SK-N-SH (cell line): ENCODE measurements at regions not wholly inside any gene's neighbourhood (a gene's known extent, or its start where the extent isn't known, plus 50 kb on each side); places are given as distances from the start of the nearest gene placed in this dataset.
A peak's percentile ranks its signal among the peaks of the same experiment; 100 is the strongest.

Experiments used
- CTCF ChIA-PET: fragments of 300-600, 350-600 bp; formaldehyde crosslinking; extraction: SDS; loops from one replicate; lab custom pipeline; 2021; lab: Yijun Ruan, JAX
- POLR2A ChIA-PET: fragments of 350-600 bp; sonication (Branson Sonifier 250); formaldehyde crosslinking; extraction: SDS; loops from one replicate; lab custom pipeline; 2020; ENCODE audit warnings: antibody characterized with exemption, inconsistent platforms; lab: Yijun Ruan, JAX
- DNase-seq: peaks from one replicate; pipeline ENCODE4 v3.0.0; 2012
- H2AFZ ChIP-seq: fragments of 200-600 bp; sonication (generic); 2 replicates; pipeline ENCODE4 v1.8.1; 2016; ENCODE audit warnings: antibody characterized with exemption, mild to moderate bottlenecking, low read depth
- H3F3A ChIP-seq: fragments of 200-600 bp; sonication (generic); replicated peaks from 2 replicates; pipeline ENCODE3; 2016; ENCODE audit warnings: antibody characterized with exemption, mild to moderate bottlenecking; ENCODE audit not compliant: insufficient read depth
- H3K27ac ChIP-seq, 2 experiments: fragments of 200-500 bp in 1 of 2; fragments of 200-600 bp in 1 of 2; sonication (Bioruptor generic) in 1 of 2; sonication (generic), shearing (Covaris generic) in 1 of 2; 2 replicates each; pipeline versions ENCODE4 v1.5.1 to v1.6.1; 2014 to 2016; ENCODE audit warnings: low read depth in 2 of 2, inconsistent platforms in 1 of 2, low read length in 1 of 2, mild to moderate bottlenecking in 1 of 2, mixed read lengths in 1 of 2
- H3K27me3 ChIP-seq: fragments of 200-600 bp; sonication (generic), shearing (Covaris generic); 2 replicates; pipeline ENCODE4 v1.6.1; 2016; ENCODE audit warnings: mixed run types; ENCODE audit not compliant: insufficient read depth
- H3K36me3 ChIP-seq, 2 experiments: fragments of 200-500 bp in 1 of 2; fragments of 200-600 bp in 1 of 2; sonication (Bioruptor generic) in 1 of 2; sonication (generic) in 1 of 2; replicated peaks in 1 of 2; 2 replicates each; pipeline versions ENCODE3 to v1.5.1; 2014 to 2016; ENCODE audit warnings: low read length in 1 of 2, mild to moderate bottlenecking in 1 of 2; ENCODE audit not compliant: insufficient read depth in 2 of 2, control insufficient read depth in 1 of 2
- H3K4me1 ChIP-seq, 2 experiments: fragments of 200-500 bp in 1 of 2; fragments of 200-600 bp in 1 of 2; sonication (Bioruptor generic) in 1 of 2; sonication (generic), shearing (Covaris generic) in 1 of 2; 2 replicates each; pipeline versions ENCODE4 v1.5.1 to v1.6.1; 2014 to 2016; ENCODE audit warnings: low read depth in 1 of 2, low read length in 1 of 2, mixed run types in 1 of 2; ENCODE audit not compliant: insufficient read depth in 2 of 2, control insufficient read depth in 1 of 2
- H3K4me2 ChIP-seq: fragments of 200-600 bp; sonication (generic), shearing (Covaris generic); 2 replicates; pipeline ENCODE4 v1.6.1; 2017; ENCODE audit warnings: mixed run types
- H3K4me3 ChIP-seq, 2 experiments: fragments of 200-500 bp in 1 of 2; fragments of 200-600 bp in 1 of 2; sonication (Bioruptor generic) in 1 of 2; sonication (generic), shearing (Covaris generic) in 1 of 2; 2 replicates each; pipeline versions ENCODE4 v1.5.1 to v1.8.1; 2014 to 2016; ENCODE audit warnings: low read depth in 2 of 2, inconsistent platforms in 1 of 2, low read length in 1 of 2, mild to moderate bottlenecking in 1 of 2, mixed read lengths in 1 of 2, moderate library complexity in 1 of 2
- H3K79me2 ChIP-seq: fragments of 200-600 bp; sonication (generic); 2 replicates; pipeline ENCODE4 v1.8.1; 2017; ENCODE audit warnings: mild to moderate bottlenecking; ENCODE audit not compliant: insufficient read depth
- H3K9ac ChIP-seq: fragments of 200-600 bp; sonication (generic); 2 replicates; pipeline ENCODE4 v1.6.1; 2017; ENCODE audit warnings: mixed run types
- H3K9me2 ChIP-seq: fragments of 200-600 bp; sonication (generic); 2 replicates; pipeline ENCODE4 v1.6.1; 2017; ENCODE audit warnings: mixed run types
- H3K9me3 ChIP-seq: fragments of 200-600 bp; sonication (generic); 2 replicates; pipeline ENCODE4 v1.6.1; 2017; ENCODE audit warnings: mixed run types, mild to moderate bottlenecking, moderate library complexity
- H4K20me1 ChIP-seq: fragments of 200-600 bp; sonication (generic); 2 replicates; pipeline ENCODE4 v1.6.1; 2017; ENCODE audit warnings: mild to moderate bottlenecking, mixed run types; ENCODE audit not compliant: insufficient read depth
- CTCF ChIP-seq: fragments of 200-600 bp; sonication (generic); IDR thresholded peaks from 2 replicates; pipeline ENCODE4 v1.6.1; 2017; ENCODE audit warnings: antibody characterized with exemption, mild to moderate bottlenecking, moderate library complexity
- ELF1 ChIP-seq: IDR thresholded peaks from 2 replicates; pipeline ENCODE4 v1.4.0; 2012
- EP300 ChIP-seq, 2 experiments: IDR thresholded peaks; 2 replicates each; pipeline versions ENCODE4 v1.4.0 to v1.6.1; 2012; ENCODE audit warnings: borderline replicate concordance in 1 of 2, low read depth in 1 of 2, low read length in 1 of 2
- FOSL2 ChIP-seq: IDR thresholded peaks from 2 replicates; pipeline ENCODE4 v1.4.0; 2012; ENCODE audit warnings: low read depth, mild to moderate bottlenecking, moderate library complexity, borderline replicate concordance
- FOXJ3 ChIP-seq: sonication (generic); formaldehyde crosslinking; IDR thresholded peaks from 2 replicates; pipeline ENCODE4 v1.5.1; 2020; ENCODE audit warnings: mild to moderate bottlenecking, missing genetic modification reagents
- FOXM1 ChIP-seq: IDR thresholded peaks from 2 replicates; pipeline ENCODE4 v1.4.0; 2012; ENCODE audit warnings: low read depth, mild to moderate bottlenecking
- GABPA ChIP-seq: IDR thresholded peaks from 2 replicates; pipeline ENCODE4 v1.4.0; 2012; ENCODE audit warnings: low read depth, mild to moderate bottlenecking
- GATA2 ChIP-seq: sonication (generic); formaldehyde crosslinking; IDR thresholded peaks from 2 replicates; pipeline ENCODE4 v1.5.0; 2020; ENCODE audit warnings: mild to moderate bottlenecking, missing genetic modification reagents
- JUND ChIP-seq: IDR thresholded peaks from 2 replicates; pipeline ENCODE4 v1.4.0; 2012
- NFIC ChIP-seq: IDR thresholded peaks from 2 replicates; pipeline ENCODE4 v1.4.0; 2012; ENCODE audit warnings: borderline replicate concordance
- POLR2AphosphoS5 ChIP-seq: IDR thresholded peaks from 2 replicates; pipeline ENCODE4 v1.6.1; 2012; ENCODE audit warnings: low read depth, low read length
- SIN3A ChIP-seq: IDR thresholded peaks from 2 replicates; pipeline ENCODE4 v1.6.1; 2012; ENCODE audit warnings: low read depth, mild to moderate bottlenecking, low read length, moderate library complexity, borderline replicate concordance
- SMC3 ChIP-seq: IDR thresholded peaks from 2 replicates; pipeline ENCODE4 v1.6.1; 2012; ENCODE audit warnings: low read depth, low read length, improper control_type of control experiment
- TCF12 ChIP-seq: IDR thresholded peaks from 2 replicates; pipeline ENCODE4 v1.4.0; 2012
- YY1 ChIP-seq: IDR thresholded peaks from 2 replicates; pipeline ENCODE4 v1.4.0; 2012; ENCODE audit warnings: low read depth, mild to moderate bottlenecking
- WGBS: methylation state at CpG from one replicate; pipeline ENCODE4 v1.1.6; 2017; ENCODE audit warnings: low lambda C conversion rate; 5-methylcytosine and 5-hydroxymethylcytosine counted together
- TF ChIP-seq, protein P1 (sequence below): IDR thresholded peaks from 2 replicates; pipeline ENCODE4 v1.6.1; 2012; ENCODE audit warnings: mild to moderate bottlenecking, low read depth, low read length, moderate library complexity

DNA sequence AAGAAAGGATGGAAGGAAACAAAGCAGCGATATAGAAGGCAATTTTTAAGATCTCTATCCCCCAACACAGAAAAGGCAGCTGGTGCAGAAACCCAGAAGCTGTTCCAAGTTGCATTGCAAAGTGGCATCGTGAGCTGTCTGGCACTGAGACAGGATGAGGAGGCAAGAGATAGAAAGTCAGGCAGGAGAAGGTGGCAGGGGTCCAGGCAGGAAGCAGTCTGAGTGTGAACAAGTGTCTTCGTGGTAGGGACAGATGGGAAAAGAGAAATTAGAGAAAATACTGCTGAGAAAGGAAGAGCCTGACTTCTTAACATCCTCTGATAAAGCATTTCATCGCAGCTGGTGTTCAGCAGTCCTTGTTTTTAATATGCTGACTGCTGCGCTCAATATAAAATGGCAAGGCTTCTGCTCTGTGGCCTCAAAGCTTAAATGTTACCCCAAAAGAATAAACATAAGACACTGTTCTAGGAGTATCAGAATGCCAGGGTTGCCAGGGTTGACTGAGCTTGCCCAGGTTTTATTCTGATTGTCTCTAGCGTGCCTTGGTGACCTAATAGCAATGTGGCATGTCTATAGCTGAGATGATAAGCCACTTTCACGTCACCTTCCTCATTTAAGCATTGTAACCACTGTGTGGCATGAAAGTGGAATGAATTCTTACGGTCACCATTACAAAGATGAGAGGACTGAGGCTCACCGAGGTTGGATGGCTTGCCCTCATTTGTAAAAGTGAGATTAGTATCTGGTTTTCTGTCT, 397.6 kb downstream of the NUAK1 start:
- no peak for DNase-seq
- no peaks in the 10 kb centered on the region for H3K79me2 ChIP-seq
- H2AFZ ChIP-seq = 0 out of 2 replicates have a peak overlapping the region, but pooled peaks have one; percentile 7
- ChIA-PET CTCF (interaction anchor here (1.3 kb wide), 1 partner anchor 35 kb away, joined by 4 read pairs; no protein-coding TSS in a partner anchor), POLR2A (no interaction called here)
- H3K9me2 ChIP-seq = no peaks in the 10 kb centered on the region
- H3K27me3 ChIP-seq = no peaks in the 10 kb centered on the region
- H3K27ac ChIP-seq = peak overlapping the region in 1 of 2 experiments; percentile 41; a peak in 1 of 4 replicates
- no peak overlapping the region for H3K9ac ChIP-seq
- peak overlapping the region; percentile 46; the same call in 1 of the 2 replicates for H3K4me2 ChIP-seq
- 63% methylated on average over 9 of the region's 9 CpGs for WGBS
- H3F3A ChIP-seq = no peaks in the 10 kb centered on the region
- H3K9me3 ChIP-seq = no peaks in the 10 kb centered on the region
- TF ChIP-seq FOXM1 (no peak), CTCF (no peak), ELF1 (no peak), FOXJ3 (CRISPR knock-in tag) (no peak), FOSL2 (no peak), POLR2AphosphoS5 (no peak), NFIC (peak; percentile 40), SMC3 (no peak)
- TF ChIP-seq, all 33 proteins: peak for 1
- no peaks in the 10 kb centered on the region for H3K36me3 ChIP-seq
- H4K20me1 ChIP-seq = no peaks in the 10 kb centered on the region
- peaks cover 5 to 13% of the 10 kb centered on the region in 2 experiments; a peak in 2 of 4 replicates for H3K4me1 ChIP-seq
- no peak overlapping the region for H3K4me3 ChIP-seq

- Histone ChIP-seq H3K4me3 (no peak overlapping the region), H3K27me3 (no peaks in the 10 kb centered on the region), H2AFZ (no peak overlapping the region; the same call in 1 of the 2 replicates), H3K79me2 (no peaks in the 10 kb centered on the region), H4K20me1 (no peaks in the 10 kb centered on the region), H3K4me1 (peaks cover 5 to 13% of the 10 kb centered on the region in 2 experiments; a peak in 2 of 4 replicates), H3F3A (no peaks in the 10 kb centered on the region), H3K9ac (no peak overlapping the region), H3K9me2 (no peaks in the 10 kb centered on the region), H3K36me3 (no peaks in the 10 kb centered on the region), H3K9me3 (no peaks in the 10 kb centered on the region), H3K27ac (peak overlapping the region in 1 of 2 experiments; percentile 41; a peak in 1 of 4 replicates), H3K4me2 (peak overlapping the region; percentile 46; the same call in 1 of the 2 replicates)
- CTCF ChIA-PET = no interaction called here
- POLR2A ChIA-PET = no interaction called here
- WGBS = 45% methylated on average over 9 of the region's 9 CpGs
- DNase-seq = no peak
- TF ChIP-seq GATA2 (no peak), NFIC (peak; percentile 25; the same call in 1 of the 2 replicates), SMC3 (no peak), TCF12 (peak; percentile 9; the same call in 1 of the 2 replicates), SIN3A (no peak), EP300 (IDR thresholded peaks at IDR 0.05; ENCODE audit: borderline replicate concordance in 1 of 2, low read depth in 1 of 2, low read length in 1 of 2) (0 out of 4 replicates have a peak, but pooled peaks of 1 of the 2 experiments have one; percentile 26), FOXJ3 (CRISPR knock-in tag) (no peak), FOSL2 (peak; percentile 34; the same call in 1 of the 2 replicates), GABPA (no peak), FOXM1 (no peak), YY1 (no peak), JUND (no peak)
- TF ChIP-seq, protein P1, sequence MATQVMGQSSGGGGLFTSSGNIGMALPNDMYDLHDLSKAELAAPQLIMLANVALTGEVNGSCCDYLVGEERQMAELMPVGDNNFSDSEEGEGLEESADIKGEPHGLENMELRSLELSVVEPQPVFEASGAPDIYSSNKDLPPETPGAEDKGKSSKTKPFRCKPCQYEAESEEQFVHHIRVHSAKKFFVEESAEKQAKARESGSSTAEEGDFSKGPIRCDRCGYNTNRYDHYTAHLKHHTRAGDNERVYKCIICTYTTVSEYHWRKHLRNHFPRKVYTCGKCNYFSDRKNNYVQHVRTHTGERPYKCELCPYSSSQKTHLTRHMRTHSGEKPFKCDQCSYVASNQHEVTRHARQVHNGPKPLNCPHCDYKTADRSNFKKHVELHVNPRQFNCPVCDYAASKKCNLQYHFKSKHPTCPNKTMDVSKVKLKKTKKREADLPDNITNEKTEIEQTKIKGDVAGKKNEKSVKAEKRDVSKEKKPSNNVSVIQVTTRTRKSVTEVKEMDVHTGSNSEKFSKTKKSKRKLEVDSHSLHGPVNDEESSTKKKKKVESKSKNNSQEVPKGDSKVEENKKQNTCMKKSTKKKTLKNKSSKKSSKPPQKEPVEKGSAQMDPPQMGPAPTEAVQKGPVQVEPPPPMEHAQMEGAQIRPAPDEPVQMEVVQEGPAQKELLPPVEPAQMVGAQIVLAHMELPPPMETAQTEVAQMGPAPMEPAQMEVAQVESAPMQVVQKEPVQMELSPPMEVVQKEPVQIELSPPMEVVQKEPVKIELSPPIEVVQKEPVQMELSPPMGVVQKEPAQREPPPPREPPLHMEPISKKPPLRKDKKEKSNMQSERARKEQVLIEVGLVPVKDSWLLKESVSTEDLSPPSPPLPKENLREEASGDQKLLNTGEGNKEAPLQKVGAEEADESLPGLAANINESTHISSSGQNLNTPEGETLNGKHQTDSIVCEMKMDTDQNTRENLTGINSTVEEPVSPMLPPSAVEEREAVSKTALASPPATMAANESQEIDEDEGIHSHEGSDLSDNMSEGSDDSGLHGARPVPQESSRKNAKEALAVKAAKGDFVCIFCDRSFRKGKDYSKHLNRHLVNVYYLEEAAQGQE = no peak
These were observed 396.8 kb downstream of the NUAK1 start for GRCh38 chr12:105741786-105742566.
